ENCODE measurements at regions not wholly inside any gene's neighbourhood (a gene's known extent, or its start where the extent isn't known, plus 50 kb on each side); places are given as distances from the start of the nearest gene placed in this dataset.
A peak's percentile ranks its signal among the peaks of the same experiment; 100 is the strongest.

- H3K4me1 ChIP-seq (ENCODE audit: control insufficient read depth, insufficient read depth, low read length): no peaks in the 10 kb centered on the region
- H3K4me3 ChIP-seq (ENCODE audit: low read depth, low read length): no peak overlapping the region
- no peak overlapping the region for H3K27ac ChIP-seq (ENCODE audit: extremely low read depth, low read depth, low read length)
- H3K9me3 ChIP-seq (ENCODE audit: control insufficient read depth, insufficient read depth, low read depth, low read length): no peaks in the 10 kb centered on the region
- ChIA-PET POLR2A (no interaction called here), CTCF (no interaction called here)
- H3K36me3 ChIP-seq (ENCODE audit: control insufficient read depth in 2 of 2, insufficient read depth in 1 of 2, low read length in 2 of 2): no peaks in the 10 kb centered on the region
- TF ChIP-seq ZNF423 (tag by site-specific recombination; IDR thresholded peaks at IDR 0.05): no peak
- TF ChIP-seq ZNF549 (tag by site-specific recombination; IDR thresholded peaks at IDR 0.05): no peak
- no peak for TF ChIP-seq ZNF10 (tag by site-specific recombination; IDR thresholded peaks at IDR 0.05)
- TF ChIP-seq ZNF76 (tag by site-specific recombination; IDR thresholded peaks at IDR 0.05; ENCODE audit: borderline replicate concordance, low read depth): no peak
- no peak for TF ChIP-seq ZNF350 (tag by site-specific recombination; IDR thresholded peaks at IDR 0.05)
- TF ChIP-seq ZBTB11 (tag by site-specific recombination; conservative IDR thresholded peaks at IDR 0.05; ENCODE audit: low read depth): no peak
- TF ChIP-seq ZFHX2 (tag by site-specific recombination; conservative IDR thresholded peaks at IDR 0.05): peak; percentile 45
- no peak for TF ChIP-seq ZIC2 (tag by site-specific recombination; IDR thresholded peaks at IDR 0.05)
These were observed 141.3 kb upstream of the IGSF21 start for GRCh38 chr1:17966341-17966740.

- Histone ChIP-seq H3K4me3 (ENCODE audit: low read depth, low read length) (no peak overlapping the region), H3K4me1 (ENCODE audit: control insufficient read depth, insufficient read depth, low read length) (no peaks in the 10 kb centered on the region), H3K9me3 (ENCODE audit: control insufficient read depth, insufficient read depth, low read depth, low read length) (no peaks in the 10 kb centered on the region), H3K27ac (ENCODE audit: extremely low read depth, low read depth, low read length) (no peak overlapping the region), H3K36me3 (ENCODE audit: control insufficient read depth in 2 of 2, insufficient read depth in 1 of 2, low read length in 2 of 2) (no peaks in the 10 kb centered on the region)
- ChIA-PET POLR2A (no interaction called here), CTCF (interaction anchor here (0.6 kb wide), 1 partner anchor 858 kb away, joined by 4 read pairs; no protein-coding TSS in a partner anchor)
- TF ChIP-seq ZBTB21 (tag by site-specific recombination; IDR thresholded peaks at IDR 0.05) (no peak), ZNF449 (tag by site-specific recombination; IDR thresholded peaks at IDR 0.05) (peak; percentile 77; the same call in 1 of the 2 replicates)
These were observed 139.9 kb upstream of the IGSF21 start for GRCh38 chr1:17967623-17968255.

GRCh38 chr1:17970757-17971156 is 136.8 kb upstream of the IGSF21 start:
- POLR2A ChIA-PET: no interaction called here
- TF ChIP-seq ZNF639 (tag by site-specific recombination; IDR thresholded peaks at IDR 0.05) (no peak), ZNF585B (tag by site-specific recombination; IDR thresholded peaks at IDR 0.05) (no peak), ZNF544 (tag by site-specific recombination; IDR thresholded peaks at IDR 0.05) (no peak), KLF16 (tag by site-specific recombination; IDR thresholded peaks at IDR 0.05) (no peak)

More at GRCh38 chr1:17970757-17971156, 136.8 kb upstream of the IGSF21 start:
- CTCF ChIA-PET: interaction anchor here (1.5 kb wide), 1 partner anchor 264 kb away, joined by 4 read pairs; no protein-coding TSS in a partner anchor
- Histone ChIP-seq H3K27ac (ENCODE audit: extremely low read depth, low read depth, low read length) (no peak overlapping the region), H3K36me3 (ENCODE audit: control insufficient read depth in 2 of 2, insufficient read depth in 1 of 2, low read length in 2 of 2) (no peaks in the 10 kb centered on the region), H3K4me1 (ENCODE audit: control insufficient read depth, insufficient read depth, low read length) (no peaks in the 10 kb centered on the region), H3K4me3 (ENCODE audit: low read depth, low read length) (no peak overlapping the region), H3K9me3 (ENCODE audit: control insufficient read depth, insufficient read depth, low read depth, low read length) (no peaks in the 10 kb centered on the region)
